ENCODE measurements at regions not wholly inside any gene's neighbourhood (a gene's known extent, or its start where the extent isn't known, plus 50 kb on each side); places are given as distances from the start of the nearest gene placed in this dataset.

- Mint-ChIP-seq H3K36me3 (no peaks in the 10 kb centered on the region), H3K9me3 (peaks cover 2 to 19% (median 6%) of the 10 kb centered on the region in 7 donors), H3K4me3 (no peak overlapping the region), H3K27ac (no peak overlapping the region), H3K4me1 (no peaks in the 10 kb centered on the region), H3K27me3 (ENCODE audit: low read depth in 3 of 3) (peaks cover 0 to 4% (median 0%) of the 10 kb centered on the region in 3 donors)
- Histone ChIP-seq H3K4me1 (ENCODE audit: control insufficient read depth in 1 of 2, insufficient read depth in 2 of 2, low read length in 2 of 2) (no peaks in the 10 kb centered on the region), H3K27ac (ENCODE audit: low read depth in 1 of 2, low read length in 2 of 2) (no peak overlapping the region), H3K27me3 (ENCODE audit: control insufficient read depth in 2 of 2, insufficient read depth in 2 of 2, low read length in 2 of 2) (no peaks in the 10 kb centered on the region), H3K79me2 (ENCODE audit: insufficient read depth, low read length) (no peaks in the 10 kb centered on the region), H3K4me2 (replicated peaks; ENCODE audit: extremely low read depth, low read length, poor library complexity, severe bottlenecking) (no peak overlapping the region), H2AFZ (ENCODE audit: insufficient read depth, low read depth, low read length, poor library complexity, severe bottlenecking) (no peak overlapping the region), H3K4me3 (replicated peaks in 1 of 3; ENCODE audit: low read depth in 2 of 3, low read length in 3 of 3) (no peak overlapping the region), H3K9ac (ENCODE audit: insufficient read depth, low read length, poor library complexity, severe bottlenecking) (no peak overlapping the region), H3K9me3 (replicated peaks in 1 of 2; ENCODE audit: control insufficient read depth in 1 of 2, insufficient read depth in 1 of 2, low read length in 2 of 2) (peaks cover 5 to 12% of the 10 kb centered on the region in 2 donors), H3K36me3 (replicated peaks in 1 of 2; ENCODE audit: control insufficient read depth in 1 of 2, insufficient read depth in 2 of 2, low read length in 2 of 2) (no peaks in the 10 kb centered on the region), H4K20me1 (ENCODE audit: insufficient read depth, low read length) (no peaks in the 10 kb centered on the region)
- WGBS (ENCODE audit: insufficient coverage): 80% methylated on average over 1 of the region's 4 CpGs
- no peak for TF ChIP-seq CTCF (IDR thresholded peaks at IDR 0.05)
- DNase-seq: no peak
- intact Hi-C loops (cut with micrococcal nuclease): no loop called here
Measured at GRCh38 chr1:96508233-96508632, 213.4 kb upstream of the PTBP2 start.

GRCh38 chr1:96509339-96509738 is 212.2 kb upstream of the PTBP2 start:
- Histone ChIP-seq H3K4me2 (replicated peaks; ENCODE audit: extremely low read depth, low read length, poor library complexity, severe bottlenecking) (no peak overlapping the region), H2AFZ (ENCODE audit: insufficient read depth, low read depth, low read length, poor library complexity, severe bottlenecking) (no peak overlapping the region), H3K79me2 (ENCODE audit: insufficient read depth, low read length) (no peaks in the 10 kb centered on the region), H3K36me3 (replicated peaks in 1 of 2; ENCODE audit: control insufficient read depth in 1 of 2, insufficient read depth in 2 of 2, low read length in 2 of 2) (no peaks in the 10 kb centered on the region), H3K4me1 (ENCODE audit: control insufficient read depth in 1 of 2, insufficient read depth in 2 of 2, low read length in 2 of 2) (no peaks in the 10 kb centered on the region), H3K27ac (ENCODE audit: low read depth in 1 of 2, low read length in 2 of 2) (no peak overlapping the region), H3K9ac (ENCODE audit: insufficient read depth, low read length, poor library complexity, severe bottlenecking) (no peak overlapping the region), H3K4me3 (replicated peaks in 1 of 3; ENCODE audit: low read depth in 2 of 3, low read length in 3 of 3) (no peak overlapping the region), H4K20me1 (ENCODE audit: insufficient read depth, low read length) (no peaks in the 10 kb centered on the region), H3K27me3 (ENCODE audit: control insufficient read depth in 2 of 2, insufficient read depth in 2 of 2, low read length in 2 of 2) (no peaks in the 10 kb centered on the region), H3K9me3 (replicated peaks in 1 of 2; ENCODE audit: control insufficient read depth in 1 of 2, insufficient read depth in 1 of 2, low read length in 2 of 2) (peaks cover 5 to 12% of the 10 kb centered on the region in 2 donors)
- intact Hi-C loops (cut with micrococcal nuclease): no loop called here
- H3K36me3 Mint-ChIP-seq: no peaks in the 10 kb centered on the region
- no peak overlapping the region for H3K4me3 Mint-ChIP-seq
- DNase-seq: no peak
- peak overlapping the region in 1 of 7 donors; percentile 50 for H3K27ac Mint-ChIP-seq
- H3K9me3 Mint-ChIP-seq: peaks cover 2 to 16% (median 6%) of the 10 kb centered on the region in 7 donors
- no peak for TF ChIP-seq CTCF (IDR thresholded peaks at IDR 0.05)
- peaks cover 0 to 4% (median 0%) of the 10 kb centered on the region in 3 donors for H3K27me3 Mint-ChIP-seq (ENCODE audit: low read depth in 3 of 3)
- 100% methylated on average over 1 of the region's 1 CpG for WGBS (ENCODE audit: insufficient coverage)
- H3K4me1 Mint-ChIP-seq: no peaks in the 10 kb centered on the region

All from CD14-positive monocyte (primary cell).